ENCODE measurements at regions not wholly inside any gene's neighbourhood (a gene's known extent, or its start where the extent isn't known, plus 50 kb on each side); places are given as distances from the start of the nearest gene placed in this dataset.

GRCh38 chr18:61136711-61137251 is 196.4 kb upstream of the CDH20 start:
- no peak overlapping the region for H3K4me3 ChIP-seq (ENCODE audit: low read length)
- TF ChIP-seq CTCF (conservative IDR thresholded peaks at IDR 0.05; ENCODE audit: low read length) = no peak
- no peak for DNase-seq (ENCODE audit: low read depth)

- no peak overlapping the region for H3K4me3 ChIP-seq (ENCODE audit: low read length)
- no peak for TF ChIP-seq CTCF (conservative IDR thresholded peaks at IDR 0.05; ENCODE audit: low read length)
- DNase-seq (ENCODE audit: low read depth) = no peak
Observed at GRCh38 chr18:61141691-61142090, 191.5 kb upstream of the CDH20 start.

GRCh38 chr18:61148322-61148721 is 184.9 kb upstream of the CDH20 start:
- H3K4me3 ChIP-seq (ENCODE audit: low read length) = no peak overlapping the region
- no peak for TF ChIP-seq CTCF (conservative IDR thresholded peaks at IDR 0.05; ENCODE audit: low read length)
- no peak for DNase-seq (ENCODE audit: low read depth)

- no peak overlapping the region for H3K4me3 ChIP-seq (ENCODE audit: low read length)
- DNase-seq (ENCODE audit: low read depth) = no peak
- no peak for TF ChIP-seq CTCF (conservative IDR thresholded peaks at IDR 0.05; ENCODE audit: low read length)
Observed at GRCh38 chr18:61149786-61150185, 183.4 kb upstream of the CDH20 start.

- H3K4me3 ChIP-seq (ENCODE audit: low read length) = no peak overlapping the region
- DNase-seq (ENCODE audit: low read depth) = no peak
- TF ChIP-seq CTCF (conservative IDR thresholded peaks at IDR 0.05; ENCODE audit: low read length) = no peak
Observed at GRCh38 chr18:61153571-61153970, 179.7 kb upstream of the CDH20 start.

GRCh38 chr18:61154866-61155265 is 178.4 kb upstream of the CDH20 start:
- no peak for TF ChIP-seq CTCF (conservative IDR thresholded peaks at IDR 0.05; ENCODE audit: low read length)

GRCh38 chr18:61155586-61155985 is 177.6 kb upstream of the CDH20 start:
- TF ChIP-seq CTCF (conservative IDR thresholded peaks at IDR 0.05; ENCODE audit: low read length) = no peak
- no peak for DNase-seq (ENCODE audit: low read depth)
- H3K4me3 ChIP-seq (ENCODE audit: low read length) = no peak overlapping the region

More at GRCh38 chr18:61154866-61155265, 178.4 kb upstream of the CDH20 start:
- DNase-seq (ENCODE audit: low read depth) = no peak
- H3K4me3 ChIP-seq (ENCODE audit: low read length) = no peak overlapping the region
